ENCODE measurements at regions not wholly inside any gene's neighbourhood (a gene's known extent, or its start where the extent isn't known, plus 50 kb on each side); places are given as distances from the start of the nearest gene placed in this dataset.

DNA sequence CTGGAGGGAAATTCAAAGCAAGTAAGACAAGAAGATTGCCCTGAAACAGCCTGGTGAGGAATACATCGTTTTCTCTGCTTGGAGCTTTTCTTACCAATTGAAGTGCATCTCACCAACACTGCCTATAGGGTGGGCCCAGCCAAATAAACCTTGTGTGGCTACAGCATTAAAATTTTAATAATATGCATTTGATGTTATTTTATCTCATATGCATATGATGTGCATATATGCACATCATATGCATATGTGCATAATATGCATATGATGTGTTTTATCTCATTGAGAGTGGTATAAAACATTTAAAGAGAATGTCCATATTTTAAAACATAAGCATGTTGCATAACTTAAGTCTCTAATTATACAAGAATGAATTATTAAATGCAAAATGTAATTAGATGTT, 328.6 kb upstream of the ARID1B start:
- TF ChIP-seq, protein P1, sequence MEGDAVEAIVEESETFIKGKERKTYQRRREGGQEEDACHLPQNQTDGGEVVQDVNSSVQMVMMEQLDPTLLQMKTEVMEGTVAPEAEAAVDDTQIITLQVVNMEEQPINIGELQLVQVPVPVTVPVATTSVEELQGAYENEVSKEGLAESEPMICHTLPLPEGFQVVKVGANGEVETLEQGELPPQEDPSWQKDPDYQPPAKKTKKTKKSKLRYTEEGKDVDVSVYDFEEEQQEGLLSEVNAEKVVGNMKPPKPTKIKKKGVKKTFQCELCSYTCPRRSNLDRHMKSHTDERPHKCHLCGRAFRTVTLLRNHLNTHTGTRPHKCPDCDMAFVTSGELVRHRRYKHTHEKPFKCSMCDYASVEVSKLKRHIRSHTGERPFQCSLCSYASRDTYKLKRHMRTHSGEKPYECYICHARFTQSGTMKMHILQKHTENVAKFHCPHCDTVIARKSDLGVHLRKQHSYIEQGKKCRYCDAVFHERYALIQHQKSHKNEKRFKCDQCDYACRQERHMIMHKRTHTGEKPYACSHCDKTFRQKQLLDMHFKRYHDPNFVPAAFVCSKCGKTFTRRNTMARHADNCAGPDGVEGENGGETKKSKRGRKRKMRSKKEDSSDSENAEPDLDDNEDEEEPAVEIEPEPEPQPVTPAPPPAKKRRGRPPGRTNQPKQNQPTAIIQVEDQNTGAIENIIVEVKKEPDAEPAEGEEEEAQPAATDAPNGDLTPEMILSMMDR (optimal IDR thresholded peaks at IDR 0.05 in 1 of 3, IDR thresholded peaks at IDR 0.05 in 1 of 3, conservative IDR thresholded peaks at IDR 0.05 in 1 of 3; ENCODE audit: extremely low read depth in 1 of 3, insufficient read depth in 2 of 3, low read length in 3 of 3) = no peak
- no peak for TF ChIP-seq EZH2 (IDR thresholded peaks at IDR 0.05; ENCODE audit: low read length)

Measured in keratinocyte (primary cell).